GM12872 (cell line): ENCODE measurements at regions not wholly inside any gene's neighbourhood (a gene's known extent, or its start where the extent isn't known, plus 50 kb on each side); places are given as distances from the start of the nearest gene placed in this dataset.

Experiments
- CTCF ChIP-seq: IDR thresholded peaks from 3 replicates; pipeline ENCODE4 v1.5.1; 2011; ENCODE audit warnings: low read depth, mild to moderate bottlenecking, low read length, moderate library complexity; ENCODE audit not compliant: insufficient read depth

GRCh38 chr7:113292105-113292504 lies 173.8 kb upstream of the SMIM30 start:
- TF ChIP-seq CTCF = no peak

- no peak for TF ChIP-seq CTCF
Measured at GRCh38 chr7:113291058-113291457, 172.7 kb upstream of the SMIM30 start.

- peak; percentile 45; the same call in 2 of the 3 replicates for TF ChIP-seq CTCF
Measured at GRCh38 chr7:113289140-113289740, 170.9 kb upstream of the SMIM30 start.

- TF ChIP-seq CTCF = no peak
Measured at GRCh38 chr7:113285411-113285810, 167.1 kb upstream of the SMIM30 start.

GRCh38 chr7:113283861-113284260 lies 165.5 kb upstream of the SMIM30 start:
- TF ChIP-seq CTCF = no peak

- no peak for TF ChIP-seq CTCF
Measured at GRCh38 chr7:113282875-113283274, 164.5 kb upstream of the SMIM30 start.

GRCh38 chr7:113281223-113281622 lies 162.9 kb upstream of the SMIM30 start:
- TF ChIP-seq CTCF = no peak
